Dendritic cell treated with granulocyte-macrophage colony-stimulating factor and Interleukin-4, amounts not matched to agents 40 ng/mL and 50 ng/mL, for 4 days (primary cell): ENCODE measurements at regions not wholly inside any gene's neighbourhood (a gene's known extent, or its start where the extent isn't known, plus 50 kb on each side); places are given as distances from the start of the nearest gene placed in this dataset.
"Not testable (repeated sequence)": the region's sequence is repeated elsewhere in the genome, so short reads cannot be mapped to it uniquely, and the experiment has no call there.

Experiments used
- H3K27ac Mint-ChIP-seq: one replicate; pipeline ENCODE4 v1.8.0; 2022; ENCODE audit warnings: mild to moderate bottlenecking, mixed read lengths
- H3K27me3 Mint-ChIP-seq: one replicate; pipeline ENCODE4 v1.8.0; 2022; ENCODE audit warnings: mild to moderate bottlenecking, mixed read lengths
- H3K36me3 Mint-ChIP-seq: one replicate; pipeline ENCODE4 v1.8.0; 2022; ENCODE audit warnings: low read depth, mixed read lengths
- H3K4me1 Mint-ChIP-seq: one replicate; pipeline ENCODE4 v1.8.0; 2022; ENCODE audit warnings: low read depth, mixed read lengths
- H3K4me3 Mint-ChIP-seq: one replicate; pipeline ENCODE4 v1.8.0; 2022; ENCODE audit warnings: mild to moderate bottlenecking, moderate library complexity, mixed read lengths
- H3K9me3 Mint-ChIP-seq: one replicate; pipeline ENCODE4 v1.8.0; 2022; ENCODE audit warnings: mixed read lengths
- intact Hi-C: fragments of 100-400 bp; cut with micrococcal nuclease; formaldehyde crosslinking; loops from one replicate; pipeline ENCODE4 v1.15.0; 2022

GRCh38 chr3:99313485-99313884 lies 324.9 kb upstream of the COL8A1 start:
- no peaks in the 10 kb centered on the region for H3K27me3 Mint-ChIP-seq

GRCh38 chr3:99298661-99299060 lies 339.7 kb upstream of the COL8A1 start:
- H3K9me3 Mint-ChIP-seq = peaks cover 33% of the 10 kb centered on the region
- intact Hi-C loops = no loop called here
- no peaks in the 10 kb centered on the region for H3K4me1 Mint-ChIP-seq
- no peak overlapping the region for H3K27ac Mint-ChIP-seq
- H3K4me3 Mint-ChIP-seq = no peak overlapping the region
- no peaks in the 10 kb centered on the region for H3K27me3 Mint-ChIP-seq
- H3K36me3 Mint-ChIP-seq = no peaks in the 10 kb centered on the region

More at GRCh38 chr3:99313485-99313884, 324.9 kb upstream of the COL8A1 start:
- H3K27ac Mint-ChIP-seq = no peak overlapping the region
- H3K4me3 Mint-ChIP-seq = no peak overlapping the region
- H3K4me1 Mint-ChIP-seq = no peaks in the 10 kb centered on the region
- intact Hi-C loops = no loop called here
- H3K9me3 Mint-ChIP-seq = peaks cover 45% of the 10 kb centered on the region
- no peaks in the 10 kb centered on the region for H3K36me3 Mint-ChIP-seq

- intact Hi-C loops = no loop called here
- Mint-ChIP-seq H3K9me3 (peaks cover 15% of the 10 kb centered on the region), H3K27ac (no peak overlapping the region), H3K36me3 (no peaks in the 10 kb centered on the region), H3K27me3 (no peaks in the 10 kb centered on the region), H3K4me3 (no peak overlapping the region), H3K4me1 (no peaks in the 10 kb centered on the region)
Measured at GRCh38 chr3:99295836-99296235, 342.6 kb upstream of the COL8A1 start.

GRCh38 chr3:99294092-99294491 lies 344.3 kb upstream of the COL8A1 start:
- intact Hi-C loops, H3K27me3 Mint-ChIP-seq, H3K4me3 Mint-ChIP-seq, H3K36me3 Mint-ChIP-seq, H3K4me1 Mint-ChIP-seq, H3K27ac Mint-ChIP-seq: not testable (repeated sequence)
- H3K9me3 Mint-ChIP-seq = peaks cover 15% of the 10 kb centered on the region

GRCh38 chr3:99287876-99288275 lies 350.5 kb upstream of the COL8A1 start:
- intact Hi-C loops = no loop called here
- Mint-ChIP-seq H3K27ac (no peak overlapping the region), H3K4me1 (no peaks in the 10 kb centered on the region), H3K9me3 (peaks cover 18% of the 10 kb centered on the region), H3K36me3 (no peaks in the 10 kb centered on the region), H3K27me3 (no peaks in the 10 kb centered on the region), H3K4me3 (no peak overlapping the region)

- H3K27ac Mint-ChIP-seq = no peak overlapping the region
- H3K9me3 Mint-ChIP-seq = peaks cover 16% of the 10 kb centered on the region
- H3K4me1 Mint-ChIP-seq = no peaks in the 10 kb centered on the region
- no peaks in the 10 kb centered on the region for H3K27me3 Mint-ChIP-seq
- no peak overlapping the region for H3K4me3 Mint-ChIP-seq
- intact Hi-C loops = no loop called here
- H3K36me3 Mint-ChIP-seq = no peaks in the 10 kb centered on the region
Measured at GRCh38 chr3:99286266-99286845, 352.0 kb upstream of the COL8A1 start.

- intact Hi-C loops = no loop called here
- no peaks in the 10 kb centered on the region for H3K27me3 Mint-ChIP-seq
- H3K4me1 Mint-ChIP-seq = no peaks in the 10 kb centered on the region
- no peaks in the 10 kb centered on the region for H3K36me3 Mint-ChIP-seq
- H3K9me3 Mint-ChIP-seq = peaks cover 15% of the 10 kb centered on the region
- no peak overlapping the region for H3K4me3 Mint-ChIP-seq
- H3K27ac Mint-ChIP-seq = no peak overlapping the region
Measured at GRCh38 chr3:99269606-99270351, 368.3 kb upstream of the DCBLD2 start.

GRCh38 chr3:99256788-99257187 lies 355.3 kb upstream of the DCBLD2 start:
- Mint-ChIP-seq H3K4me3 (no peak overlapping the region), H3K27ac (no peak overlapping the region), H3K27me3 (no peaks in the 10 kb centered on the region), H3K9me3 (peaks cover 37% of the 10 kb centered on the region), H3K36me3 (no peaks in the 10 kb centered on the region), H3K4me1 (no peaks in the 10 kb centered on the region)
- intact Hi-C loops = no loop called here

GRCh38 chr3:99253963-99254355 lies 352.5 kb upstream of the DCBLD2 start:
- H3K9me3 Mint-ChIP-seq = peaks cover 18% of the 10 kb centered on the region
- no peak overlapping the region for H3K4me3 Mint-ChIP-seq
- intact Hi-C loops = no loop called here
- no peaks in the 10 kb centered on the region for H3K4me1 Mint-ChIP-seq
- H3K27me3 Mint-ChIP-seq = no peaks in the 10 kb centered on the region
- no peak overlapping the region for H3K27ac Mint-ChIP-seq
- no peaks in the 10 kb centered on the region for H3K36me3 Mint-ChIP-seq

GRCh38 chr3:99250821-99251355 lies 349.4 kb upstream of the DCBLD2 start:
- H3K27ac Mint-ChIP-seq = no peak overlapping the region
- no peak overlapping the region for H3K4me3 Mint-ChIP-seq
- no peaks in the 10 kb centered on the region for H3K9me3 Mint-ChIP-seq
- H3K4me1 Mint-ChIP-seq = no peaks in the 10 kb centered on the region
- no peaks in the 10 kb centered on the region for H3K36me3 Mint-ChIP-seq
- no peaks in the 10 kb centered on the region for H3K27me3 Mint-ChIP-seq
- intact Hi-C loops = no loop called here

GRCh38 chr3:99250272-99250671 lies 348.8 kb upstream of the DCBLD2 start:
- Mint-ChIP-seq H3K4me1 (no peaks in the 10 kb centered on the region), H3K27me3 (no peaks in the 10 kb centered on the region), H3K4me3 (no peak overlapping the region), H3K27ac (no peak overlapping the region), H3K9me3 (no peaks in the 10 kb centered on the region), H3K36me3 (no peaks in the 10 kb centered on the region)
- intact Hi-C loops = no loop called here

- H3K27ac Mint-ChIP-seq = no peak overlapping the region
- H3K4me1 Mint-ChIP-seq = no peaks in the 10 kb centered on the region
- no peaks in the 10 kb centered on the region for H3K36me3 Mint-ChIP-seq
- H3K4me3 Mint-ChIP-seq = no peak overlapping the region
- intact Hi-C loops = no loop called here
- no peaks in the 10 kb centered on the region for H3K27me3 Mint-ChIP-seq
- H3K9me3 Mint-ChIP-seq = no peaks in the 10 kb centered on the region
Measured at GRCh38 chr3:99249627-99250026, 348.1 kb upstream of the DCBLD2 start.

- no peaks in the 10 kb centered on the region for H3K4me1 Mint-ChIP-seq
- H3K36me3 Mint-ChIP-seq = no peaks in the 10 kb centered on the region
- no peak overlapping the region for H3K4me3 Mint-ChIP-seq
- H3K27me3 Mint-ChIP-seq = no peaks in the 10 kb centered on the region
- intact Hi-C loops = no loop called here
- no peaks in the 10 kb centered on the region for H3K9me3 Mint-ChIP-seq
- no peak overlapping the region for H3K27ac Mint-ChIP-seq
Measured at GRCh38 chr3:99248913-99249312, 347.4 kb upstream of the DCBLD2 start.

- intact Hi-C loops = no loop called here
Measured at GRCh38 chr3:99248130-99248529, 346.6 kb upstream of the DCBLD2 start.

More at GRCh38 chr3:99248130-99248529, 346.6 kb upstream of the DCBLD2 start:
- no peaks in the 10 kb centered on the region for H3K4me1 Mint-ChIP-seq
- H3K27me3 Mint-ChIP-seq = no peaks in the 10 kb centered on the region
- H3K9me3 Mint-ChIP-seq = no peaks in the 10 kb centered on the region
- no peak overlapping the region for H3K4me3 Mint-ChIP-seq
- H3K36me3 Mint-ChIP-seq = no peaks in the 10 kb centered on the region
- H3K27ac Mint-ChIP-seq = no peak overlapping the region
